WTC11 (cell line): ENCODE measurements at regions not wholly inside any gene's neighbourhood (a gene's known extent, or its start where the extent isn't known, plus 50 kb on each side); places are given as distances from the start of the nearest gene placed in this dataset.

Source experiments
- CREM ChIP-seq: sonication (generic); formaldehyde crosslinking; IDR thresholded peaks from 2 replicates; pipeline ENCODE4 v1.8.1; 2022; ENCODE audit warnings: mild to moderate bottlenecking, missing genetic modification reagents, moderate library complexity
- ELF4 ChIP-seq: sonication (generic); formaldehyde crosslinking; IDR thresholded peaks from 2 replicates; pipeline ENCODE4 v1.8.1; 2022; ENCODE audit warnings: low read depth, mild to moderate bottlenecking, moderate library complexity, missing genetic modification reagents
- FOXJ3 ChIP-seq: sonication (generic); formaldehyde crosslinking; IDR thresholded peaks from 2 replicates; pipeline ENCODE4 v1.9.0; 2021; ENCODE audit warnings: missing genetic modification reagents, mild to moderate bottlenecking, borderline replicate concordance
- NR2C2 ChIP-seq: sonication (generic); formaldehyde crosslinking; IDR thresholded peaks from 2 replicates; pipeline ENCODE4 v1.8.0; 2022; ENCODE audit warnings: mild to moderate bottlenecking, missing genetic modification reagents
- SP1 ChIP-seq: sonication (generic); formaldehyde crosslinking; conservative IDR thresholded peaks from 2 replicates; pipeline ENCODE4 v1.8.1; 2022; ENCODE audit warnings: missing genetic modification reagents
- TCF7 ChIP-seq: sonication (generic); formaldehyde crosslinking; IDR thresholded peaks from 2 replicates; pipeline ENCODE4 v1.8.0; 2022; ENCODE audit warnings: mild to moderate bottlenecking, low read depth, missing genetic modification reagents, moderate library complexity
- ZNF416 ChIP-seq: fragments of 250-450 bp; sonication (Bioruptor Pico); IDR thresholded peaks from 2 replicates; pipeline ENCODE4 v1.9.0; 2021; ENCODE audit warnings: mild to moderate bottlenecking, inconsistent platforms
- TF ChIP-seq, protein P1 (sequence below): fragments of 200-600 bp; IDR thresholded peaks from 2 replicates; pipeline ENCODE4 v1.8.0; 2022; ENCODE audit warnings: antibody characterized with exemption
- TF ChIP-seq, protein P2 (sequence below): sonication (generic); formaldehyde crosslinking; IDR thresholded peaks from 2 replicates; pipeline ENCODE4 v1.8.1; 2023; ENCODE audit warnings: mild to moderate bottlenecking, missing genetic modification reagents, moderate library complexity

DNA sequence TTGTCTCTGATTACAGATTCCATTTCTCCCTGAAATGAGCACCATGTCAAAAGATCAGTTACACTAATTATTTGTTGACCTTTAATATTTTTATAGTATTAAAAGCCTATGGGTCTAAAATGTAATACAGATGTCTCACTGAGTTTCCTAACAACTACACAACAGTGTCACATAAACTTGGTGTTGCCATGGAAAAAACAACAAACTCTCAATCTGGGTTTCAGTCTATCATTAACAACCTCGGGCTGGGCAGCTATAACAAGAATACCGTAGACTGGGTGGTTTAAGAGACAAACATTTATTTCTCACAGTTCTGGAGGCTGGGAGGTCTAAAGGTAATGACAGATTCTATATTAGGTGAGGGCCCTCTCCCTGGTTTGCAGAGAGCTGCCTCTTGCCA, 407.1 kb downstream of the HNRNPD start:
- TF ChIP-seq, protein P1, sequence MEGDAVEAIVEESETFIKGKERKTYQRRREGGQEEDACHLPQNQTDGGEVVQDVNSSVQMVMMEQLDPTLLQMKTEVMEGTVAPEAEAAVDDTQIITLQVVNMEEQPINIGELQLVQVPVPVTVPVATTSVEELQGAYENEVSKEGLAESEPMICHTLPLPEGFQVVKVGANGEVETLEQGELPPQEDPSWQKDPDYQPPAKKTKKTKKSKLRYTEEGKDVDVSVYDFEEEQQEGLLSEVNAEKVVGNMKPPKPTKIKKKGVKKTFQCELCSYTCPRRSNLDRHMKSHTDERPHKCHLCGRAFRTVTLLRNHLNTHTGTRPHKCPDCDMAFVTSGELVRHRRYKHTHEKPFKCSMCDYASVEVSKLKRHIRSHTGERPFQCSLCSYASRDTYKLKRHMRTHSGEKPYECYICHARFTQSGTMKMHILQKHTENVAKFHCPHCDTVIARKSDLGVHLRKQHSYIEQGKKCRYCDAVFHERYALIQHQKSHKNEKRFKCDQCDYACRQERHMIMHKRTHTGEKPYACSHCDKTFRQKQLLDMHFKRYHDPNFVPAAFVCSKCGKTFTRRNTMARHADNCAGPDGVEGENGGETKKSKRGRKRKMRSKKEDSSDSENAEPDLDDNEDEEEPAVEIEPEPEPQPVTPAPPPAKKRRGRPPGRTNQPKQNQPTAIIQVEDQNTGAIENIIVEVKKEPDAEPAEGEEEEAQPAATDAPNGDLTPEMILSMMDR: no peak
- TF ChIP-seq SP1 (CRISPR knock-in tag) (no peak), NR2C2 (CRISPR knock-in tag) (no peak), CREM (CRISPR knock-in tag) (no peak), TCF7 (CRISPR knock-in tag) (no peak), FOXJ3 (CRISPR knock-in tag) (no peak), ZNF416 (no peak), ELF4 (CRISPR knock-in tag) (no peak)
- TF ChIP-seq, protein P2, sequence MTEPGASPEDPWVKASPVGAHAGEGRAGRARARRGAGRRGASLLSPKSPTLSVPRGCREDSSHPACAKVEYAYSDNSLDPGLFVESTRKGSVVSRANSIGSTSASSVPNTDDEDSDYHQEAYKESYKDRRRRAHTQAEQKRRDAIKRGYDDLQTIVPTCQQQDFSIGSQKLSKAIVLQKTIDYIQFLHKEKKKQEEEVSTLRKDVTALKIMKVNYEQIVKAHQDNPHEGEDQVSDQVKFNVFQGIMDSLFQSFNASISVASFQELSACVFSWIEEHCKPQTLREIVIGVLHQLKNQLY (CRISPR knock-in tag): no peak
